Colonic mucosa (tissue), 4 donors: ENCODE measurements at regions not wholly inside any gene's neighbourhood (a gene's known extent, or its start where the extent isn't known, plus 50 kb on each side); places are given as distances from the start of the nearest gene placed in this dataset.

ENCODE experiments used
- DNase-seq: peaks from one replicate; pipeline ENCODE4 v3.0.0-alpha.2; 2020
- H3K27ac ChIP-seq: fragments of 200-600 bp; one replicate; pipeline ENCODE4 v1.8.0; 2021
- H3K27me3 ChIP-seq: fragments of 200-600 bp; one replicate; pipeline ENCODE4 v1.8.0; 2021
- H3K36me3 ChIP-seq: fragments of 200-600 bp; one replicate; pipeline ENCODE4 v1.8.0; 2021
- H3K4me1 ChIP-seq: fragments of 200-600 bp; one replicate; pipeline ENCODE4 v1.8.0; 2021; ENCODE audit warnings: mild to moderate bottlenecking
- H3K4me3 ChIP-seq: fragments of 200-600 bp; one replicate; pipeline ENCODE4 v1.8.0; 2021
- H3K9ac ChIP-seq, 2 donors: one replicate each; pipeline ENCODE4 v1.7.0; 2013; ENCODE audit warnings: control low read depth in 2 of 2, low read depth in 2 of 2, low read length in 2 of 2
- H3K9me3 ChIP-seq: fragments of 200-600 bp; one replicate; pipeline ENCODE4 v1.8.0; 2021
- intact Hi-C: fragments of 100-400 bp; cut with DNase I; formaldehyde crosslinking; loops from one replicate; pipeline ENCODE4 v1.14.1; 2022
- TF ChIP-seq, protein P1 (sequence below): fragments of 200-600 bp; IDR thresholded peaks from one replicate; pipeline ENCODE4 v1.8.0; 2022; ENCODE audit warnings: antibody characterized with exemption, mild to moderate bottlenecking
- donor health status: healthy.
- donor health status: DM: no; HTN: no; CAD: no.
- donor health status: DM: no; HTN: no; CAD: no.

DNA sequence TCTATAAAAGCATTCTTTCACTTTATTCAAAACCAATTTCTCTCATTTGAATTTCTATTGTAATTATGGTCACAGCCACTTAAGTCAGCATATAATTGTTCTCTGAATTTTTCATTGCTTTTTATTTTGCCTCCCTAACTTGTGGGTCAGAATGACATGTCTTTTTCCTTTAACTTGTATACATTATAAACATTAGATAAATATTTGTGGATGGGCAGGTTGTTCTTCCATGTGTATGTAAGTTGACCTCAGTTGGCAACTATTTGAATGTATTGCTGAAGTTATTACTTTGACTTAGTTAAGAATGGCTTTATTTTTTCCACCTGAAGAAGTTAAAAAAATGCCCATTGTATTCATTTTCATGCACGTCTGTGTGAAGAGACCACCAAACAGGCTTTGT lies 83.0 kb upstream of the MAP3K7 start:
- Histone ChIP-seq H3K4me3 (no peak overlapping the region), H3K36me3 (no peaks in the 10 kb centered on the region), H3K27ac (no peak overlapping the region), H3K9ac (no peak overlapping the region), H3K9me3 (no peaks in the 10 kb centered on the region), H3K4me1 (no peaks in the 10 kb centered on the region), H3K27me3 (no peaks in the 10 kb centered on the region)
- DNase-seq, result no peak
- TF ChIP-seq, protein P1, sequence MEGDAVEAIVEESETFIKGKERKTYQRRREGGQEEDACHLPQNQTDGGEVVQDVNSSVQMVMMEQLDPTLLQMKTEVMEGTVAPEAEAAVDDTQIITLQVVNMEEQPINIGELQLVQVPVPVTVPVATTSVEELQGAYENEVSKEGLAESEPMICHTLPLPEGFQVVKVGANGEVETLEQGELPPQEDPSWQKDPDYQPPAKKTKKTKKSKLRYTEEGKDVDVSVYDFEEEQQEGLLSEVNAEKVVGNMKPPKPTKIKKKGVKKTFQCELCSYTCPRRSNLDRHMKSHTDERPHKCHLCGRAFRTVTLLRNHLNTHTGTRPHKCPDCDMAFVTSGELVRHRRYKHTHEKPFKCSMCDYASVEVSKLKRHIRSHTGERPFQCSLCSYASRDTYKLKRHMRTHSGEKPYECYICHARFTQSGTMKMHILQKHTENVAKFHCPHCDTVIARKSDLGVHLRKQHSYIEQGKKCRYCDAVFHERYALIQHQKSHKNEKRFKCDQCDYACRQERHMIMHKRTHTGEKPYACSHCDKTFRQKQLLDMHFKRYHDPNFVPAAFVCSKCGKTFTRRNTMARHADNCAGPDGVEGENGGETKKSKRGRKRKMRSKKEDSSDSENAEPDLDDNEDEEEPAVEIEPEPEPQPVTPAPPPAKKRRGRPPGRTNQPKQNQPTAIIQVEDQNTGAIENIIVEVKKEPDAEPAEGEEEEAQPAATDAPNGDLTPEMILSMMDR, result no peak
- intact Hi-C loops, result no loop called here

GRCh38 chr6:90669420-90669819 lies 82.5 kb upstream of the MAP3K7 start:
- Histone ChIP-seq H3K4me1 (no peaks in the 10 kb centered on the region), H3K27ac (no peak overlapping the region), H3K4me3 (no peak overlapping the region), H3K9ac (no peak overlapping the region), H3K9me3 (no peaks in the 10 kb centered on the region), H3K36me3 (no peaks in the 10 kb centered on the region), H3K27me3 (no peaks in the 10 kb centered on the region)
- TF ChIP-seq, protein P1, result no peak
- intact Hi-C loops, result no loop called here
- DNase-seq, result no peak

- Histone ChIP-seq H3K27ac (no peak overlapping the region), H3K9ac (no peak overlapping the region), H3K9me3 (no peaks in the 10 kb centered on the region), H3K36me3 (no peaks in the 10 kb centered on the region), H3K4me3 (no peak overlapping the region), H3K4me1 (no peaks in the 10 kb centered on the region), H3K27me3 (no peaks in the 10 kb centered on the region)
- DNase-seq, result no peak
- TF ChIP-seq, protein P1, result no peak
- intact Hi-C loops, result no loop called here
Observed at GRCh38 chr6:90668141-90668540, 81.3 kb upstream of the MAP3K7 start.

GRCh38 chr6:90663873-90664272 lies 77.0 kb upstream of the MAP3K7 start:
- Histone ChIP-seq H3K9ac (no peak overlapping the region), H3K4me3 (no peak overlapping the region)

DNA sequence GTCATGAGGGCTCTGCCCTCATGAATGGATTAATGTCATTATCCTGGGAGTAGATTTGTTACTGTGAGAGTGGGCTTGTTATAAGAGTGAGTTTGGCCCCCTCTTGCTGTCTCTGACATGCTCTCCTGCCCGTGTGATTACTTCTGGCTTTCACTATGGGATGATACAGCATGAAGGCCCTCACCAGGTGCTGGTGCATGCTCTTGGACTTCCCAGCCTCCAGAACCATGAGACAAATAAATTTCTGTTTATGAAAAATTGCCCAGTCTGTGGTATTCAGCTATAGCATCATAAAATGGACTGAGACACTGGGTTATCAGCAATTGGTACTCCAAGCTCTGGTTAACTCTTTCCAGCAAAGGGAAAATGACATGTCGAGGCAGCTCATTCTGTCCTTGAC lies 76.2 kb upstream of the MAP3K7 start:
- intact Hi-C loops, result no loop called here
- H3K9me3 ChIP-seq, result no peaks in the 10 kb centered on the region
- no peak overlapping the region for H3K4me3 ChIP-seq
- no peaks in the 10 kb centered on the region for H3K27me3 ChIP-seq
- no peaks in the 10 kb centered on the region for H3K4me1 ChIP-seq
- TF ChIP-seq, protein P1, result no peak
- no peak overlapping the region for H3K9ac ChIP-seq
- no peaks in the 10 kb centered on the region for H3K36me3 ChIP-seq
- no peak overlapping the region for H3K27ac ChIP-seq
- DNase-seq, result no peak

More at GRCh38 chr6:90663873-90664272, 77.0 kb upstream of the MAP3K7 start:
- Histone ChIP-seq H3K27ac (no peak overlapping the region), H3K27me3 (no peaks in the 10 kb centered on the region), H3K36me3 (no peaks in the 10 kb centered on the region), H3K4me1 (no peaks in the 10 kb centered on the region), H3K9me3 (no peaks in the 10 kb centered on the region)
- no peak for DNase-seq
- intact Hi-C loops, result no loop called here
- TF ChIP-seq, protein P1, result no peak

DNA sequence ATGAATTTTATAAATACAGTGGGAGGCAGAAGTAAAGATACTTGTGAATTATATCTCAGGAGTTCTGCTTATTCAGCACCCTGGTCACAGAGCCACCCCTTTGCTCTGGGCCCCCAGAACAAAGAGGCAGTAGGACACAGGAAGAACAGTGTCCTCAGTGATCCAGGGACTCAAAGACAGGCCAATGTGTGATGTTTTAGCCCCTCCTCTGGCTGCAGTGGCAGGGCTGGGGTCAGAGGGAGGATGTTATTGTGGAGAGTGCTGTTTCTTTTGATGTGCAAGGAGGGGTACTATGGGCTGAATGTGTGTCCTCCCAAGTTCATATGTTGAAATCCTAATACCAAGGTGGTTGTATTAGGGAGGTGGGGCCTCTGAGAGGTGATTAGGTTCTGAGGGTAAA lies 74.1 kb upstream of the MAP3K7 start:
- Histone ChIP-seq H3K36me3 (no peaks in the 10 kb centered on the region), H3K27me3 (no peaks in the 10 kb centered on the region), H3K4me3 (no peak overlapping the region), H3K9me3 (no peaks in the 10 kb centered on the region), H3K9ac (no peak overlapping the region), H3K4me1 (no peaks in the 10 kb centered on the region), H3K27ac (no peak overlapping the region)
- TF ChIP-seq, protein P1, result no peak
- intact Hi-C loops, result no loop called here
- DNase-seq, result no peak
